Liver (tissue), 8 donors: ENCODE measurements at regions not wholly inside any gene's neighbourhood (a gene's known extent, or its start where the extent isn't known, plus 50 kb on each side); places are given as distances from the start of the nearest gene placed in this dataset.

Source experiments
- DNase-seq: peaks from one replicate; pipeline ENCODE4 v3.0.0-alpha.2; 2017; ENCODE audit warnings: low spot score
- H3K27ac ChIP-seq, 2 donors: one replicate each; pipeline ENCODE4 v1.7.0; 2013; ENCODE audit warnings: inconsistent platforms in 2 of 2, low read length in 2 of 2, control low read depth in 1 of 2, low read depth in 1 of 2, mild to moderate bottlenecking in 1 of 2
- H3K27me3 ChIP-seq, 4 donors: one replicate each; pipeline versions ENCODE4 v1.6.1 to v1.7.0; 2013; ENCODE audit warnings: low read length in 3 of 4, inconsistent platforms in 1 of 4, mild to moderate bottlenecking in 1 of 4, moderate library complexity in 1 of 4; ENCODE audit not compliant: control insufficient read depth in 4 of 4, insufficient read depth in 4 of 4
- H3K36me3 ChIP-seq, 4 donors: one replicate each; pipeline versions ENCODE4 v1.6.1 to v1.7.0; 2013; ENCODE audit warnings: low read length in 3 of 4, mild to moderate bottlenecking in 3 of 4, low read depth in 1 of 4, moderate library complexity in 1 of 4; ENCODE audit not compliant: control insufficient read depth in 4 of 4, insufficient read depth in 3 of 4
- H3K4me1 ChIP-seq, 4 donors: one replicate each; pipeline versions ENCODE4 v1.6.1 to v1.7.0; 2013; ENCODE audit warnings: low read length in 3 of 4, mild to moderate bottlenecking in 3 of 4, moderate library complexity in 1 of 4; ENCODE audit not compliant: control insufficient read depth in 4 of 4, insufficient read depth in 4 of 4
- H3K4me3 ChIP-seq, 3 donors: one replicate each; pipeline versions ENCODE4 v1.6.1 to v1.7.0; 2013; ENCODE audit warnings: low read length in 3 of 3, control low read depth in 1 of 3, low read depth in 1 of 3, mild to moderate bottlenecking in 1 of 3
- H3K9ac ChIP-seq, 2 donors: one replicate each; pipeline ENCODE4 v1.7.0; 2013; ENCODE audit warnings: low read length in 2 of 2, mild to moderate bottlenecking in 2 of 2, moderate library complexity in 2 of 2, control low read depth in 1 of 2, low read depth in 1 of 2
- H3K9me3 ChIP-seq, 4 donors: one replicate each; pipeline versions ENCODE4 v1.6.1 to v1.7.0; 2013; ENCODE audit warnings: low read length in 3 of 4; ENCODE audit not compliant: control insufficient read depth in 4 of 4
- EGR1 ChIP-seq, 2 donors: IDR thresholded peaks; 2 replicates each; pipeline ENCODE4 v1.6.1; 2016 to 2018; ENCODE audit warnings: antibody characterized with exemption in 2 of 2, low read depth in 2 of 2
- FOXA1 ChIP-seq: IDR thresholded peaks from 2 replicates; pipeline ENCODE4 v1.6.1; 2016; ENCODE audit warnings: antibody characterized with exemption
- FOXA2 ChIP-seq: IDR thresholded peaks from 2 replicates; pipeline ENCODE4 v1.6.1; 2016; ENCODE audit warnings: antibody characterized with exemption
- GABPA ChIP-seq, 2 donors: IDR thresholded peaks in 1 of 2; conservative IDR thresholded peaks in 1 of 2; 2 replicates each; pipeline ENCODE4 v1.6.1; 2016; ENCODE audit warnings: antibody characterized with exemption in 2 of 2, mild to moderate bottlenecking in 1 of 2, moderate library complexity in 1 of 2
- HNF4A ChIP-seq, 2 donors: conservative IDR thresholded peaks; 2 replicates each; pipeline ENCODE4 v1.6.1; 2016; ENCODE audit warnings: antibody characterized with exemption in 2 of 2, mild to moderate bottlenecking in 2 of 2
- HNF4G ChIP-seq: IDR thresholded peaks from 2 replicates; pipeline ENCODE4 v1.6.1; 2016; ENCODE audit warnings: antibody characterized with exemption
- JUND ChIP-seq, 2 donors: IDR thresholded peaks; 2 replicates each; pipeline ENCODE4 v1.6.1; 2016; ENCODE audit warnings: antibody characterized with exemption in 2 of 2
- NR2F2 ChIP-seq: IDR thresholded peaks from 2 replicates; pipeline ENCODE4 v1.6.1; 2016; ENCODE audit warnings: antibody characterized with exemption
- RAD21 ChIP-seq, 2 donors: IDR thresholded peaks; 2 replicates each; pipeline ENCODE4 v1.6.1; 2016; ENCODE audit warnings: antibody characterized with exemption in 2 of 2, mild to moderate bottlenecking in 2 of 2
- RXRA ChIP-seq, 2 donors: IDR thresholded peaks; 2 replicates each; pipeline ENCODE4 v1.6.1; 2017 to 2018; ENCODE audit warnings: antibody characterized with exemption in 2 of 2, mild to moderate bottlenecking in 1 of 2
- SP1 ChIP-seq: IDR thresholded peaks from 2 replicates; pipeline ENCODE4 v1.6.1; 2018; ENCODE audit warnings: antibody characterized with exemption, mild to moderate bottlenecking
- TAF1 ChIP-seq: conservative IDR thresholded peaks from 2 replicates; pipeline ENCODE4 v1.6.1; 2016; ENCODE audit warnings: antibody characterized with exemption, mild to moderate bottlenecking
- YY1 ChIP-seq: IDR thresholded peaks from 2 replicates; pipeline ENCODE4 v1.6.1; 2016; ENCODE audit warnings: antibody characterized with exemption, mild to moderate bottlenecking
- WGBS: extraction: QIAGEN DNeasy Blood & Tissue Kit; methylation state at CpG from one replicate; pipeline ENCODE4 v1.1.7; 2013; 5-methylcytosine and 5-hydroxymethylcytosine counted together
- TF ChIP-seq, protein P1 (sequence below): fragments of 150-350 bp; IDR thresholded peaks from 2 replicates; pipeline ENCODE4 v1.5.1; 2017; ENCODE audit warnings: improper control_type of control experiment, low read depth, low read length; ENCODE audit not compliant: missing input control
- TF ChIP-seq, protein P2 (sequence below): IDR thresholded peaks from 2 replicates; pipeline ENCODE4 v1.6.1; 2016; ENCODE audit warnings: antibody characterized with exemption, mild to moderate bottlenecking
- TF ChIP-seq, protein P3 (sequence below): IDR thresholded peaks from 2 replicates; pipeline ENCODE4 v1.6.1; 2016; ENCODE audit warnings: antibody characterized with exemption
- TF ChIP-seq, protein P4 (sequence below): IDR thresholded peaks from 2 replicates; pipeline ENCODE4 v1.6.1; 2016; ENCODE audit warnings: antibody characterized with exemption
- TF ChIP-seq, protein P5 (sequence below): IDR thresholded peaks from 2 replicates; pipeline ENCODE4 v1.6.1; 2016; ENCODE audit warnings: antibody characterized with exemption
- donor health status: healthy.
- donor health status: healthy.
- donor health status: healthy.
- donor health status: healthy.
- donor health status: healthy.

DNA sequence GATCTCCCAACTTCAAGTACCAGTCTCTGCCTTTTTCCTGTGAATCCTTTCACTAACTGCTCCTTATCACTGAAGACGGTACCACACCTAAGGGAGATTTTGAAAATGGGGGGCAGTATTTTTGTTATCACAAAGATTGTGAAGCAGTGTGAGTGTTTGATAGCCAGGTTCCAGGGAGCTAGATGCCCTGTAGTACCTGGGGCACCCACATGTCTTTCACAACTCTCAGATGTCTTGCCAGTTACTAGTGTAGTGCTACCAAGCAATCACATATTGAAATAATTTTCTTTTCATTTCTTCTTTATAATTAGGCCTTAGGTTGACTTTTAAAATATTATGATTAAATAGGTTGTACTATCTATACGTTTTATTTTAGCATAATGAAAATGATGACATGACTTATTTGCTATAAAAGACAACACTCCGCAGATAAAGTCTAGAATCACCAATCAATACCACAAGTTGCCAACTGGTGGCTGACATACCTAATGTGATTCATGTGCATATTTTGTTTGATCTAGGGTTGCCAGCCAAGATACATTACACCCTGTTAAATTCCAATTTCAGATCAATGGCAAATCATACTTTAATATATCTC, 215.9 kb downstream of the EXOC5 start:
- H3K36me3 ChIP-seq, result no peaks in the 10 kb centered on the region
- H3K9me3 ChIP-seq, result no peaks in the 10 kb centered on the region
- DNase-seq, result no peak
- H3K27ac ChIP-seq, result no peak overlapping the region
- TF ChIP-seq, protein P1, sequence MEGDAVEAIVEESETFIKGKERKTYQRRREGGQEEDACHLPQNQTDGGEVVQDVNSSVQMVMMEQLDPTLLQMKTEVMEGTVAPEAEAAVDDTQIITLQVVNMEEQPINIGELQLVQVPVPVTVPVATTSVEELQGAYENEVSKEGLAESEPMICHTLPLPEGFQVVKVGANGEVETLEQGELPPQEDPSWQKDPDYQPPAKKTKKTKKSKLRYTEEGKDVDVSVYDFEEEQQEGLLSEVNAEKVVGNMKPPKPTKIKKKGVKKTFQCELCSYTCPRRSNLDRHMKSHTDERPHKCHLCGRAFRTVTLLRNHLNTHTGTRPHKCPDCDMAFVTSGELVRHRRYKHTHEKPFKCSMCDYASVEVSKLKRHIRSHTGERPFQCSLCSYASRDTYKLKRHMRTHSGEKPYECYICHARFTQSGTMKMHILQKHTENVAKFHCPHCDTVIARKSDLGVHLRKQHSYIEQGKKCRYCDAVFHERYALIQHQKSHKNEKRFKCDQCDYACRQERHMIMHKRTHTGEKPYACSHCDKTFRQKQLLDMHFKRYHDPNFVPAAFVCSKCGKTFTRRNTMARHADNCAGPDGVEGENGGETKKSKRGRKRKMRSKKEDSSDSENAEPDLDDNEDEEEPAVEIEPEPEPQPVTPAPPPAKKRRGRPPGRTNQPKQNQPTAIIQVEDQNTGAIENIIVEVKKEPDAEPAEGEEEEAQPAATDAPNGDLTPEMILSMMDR, result no peak
- TF ChIP-seq NR2F2, result no peak
- no peak for TF ChIP-seq RAD21 (IDR thresholded peaks at IDR 0.05)
- no peak for TF ChIP-seq FOXA2
- TF ChIP-seq SP1, result no peak
- no peak for TF ChIP-seq YY1
- TF ChIP-seq, protein P2, sequence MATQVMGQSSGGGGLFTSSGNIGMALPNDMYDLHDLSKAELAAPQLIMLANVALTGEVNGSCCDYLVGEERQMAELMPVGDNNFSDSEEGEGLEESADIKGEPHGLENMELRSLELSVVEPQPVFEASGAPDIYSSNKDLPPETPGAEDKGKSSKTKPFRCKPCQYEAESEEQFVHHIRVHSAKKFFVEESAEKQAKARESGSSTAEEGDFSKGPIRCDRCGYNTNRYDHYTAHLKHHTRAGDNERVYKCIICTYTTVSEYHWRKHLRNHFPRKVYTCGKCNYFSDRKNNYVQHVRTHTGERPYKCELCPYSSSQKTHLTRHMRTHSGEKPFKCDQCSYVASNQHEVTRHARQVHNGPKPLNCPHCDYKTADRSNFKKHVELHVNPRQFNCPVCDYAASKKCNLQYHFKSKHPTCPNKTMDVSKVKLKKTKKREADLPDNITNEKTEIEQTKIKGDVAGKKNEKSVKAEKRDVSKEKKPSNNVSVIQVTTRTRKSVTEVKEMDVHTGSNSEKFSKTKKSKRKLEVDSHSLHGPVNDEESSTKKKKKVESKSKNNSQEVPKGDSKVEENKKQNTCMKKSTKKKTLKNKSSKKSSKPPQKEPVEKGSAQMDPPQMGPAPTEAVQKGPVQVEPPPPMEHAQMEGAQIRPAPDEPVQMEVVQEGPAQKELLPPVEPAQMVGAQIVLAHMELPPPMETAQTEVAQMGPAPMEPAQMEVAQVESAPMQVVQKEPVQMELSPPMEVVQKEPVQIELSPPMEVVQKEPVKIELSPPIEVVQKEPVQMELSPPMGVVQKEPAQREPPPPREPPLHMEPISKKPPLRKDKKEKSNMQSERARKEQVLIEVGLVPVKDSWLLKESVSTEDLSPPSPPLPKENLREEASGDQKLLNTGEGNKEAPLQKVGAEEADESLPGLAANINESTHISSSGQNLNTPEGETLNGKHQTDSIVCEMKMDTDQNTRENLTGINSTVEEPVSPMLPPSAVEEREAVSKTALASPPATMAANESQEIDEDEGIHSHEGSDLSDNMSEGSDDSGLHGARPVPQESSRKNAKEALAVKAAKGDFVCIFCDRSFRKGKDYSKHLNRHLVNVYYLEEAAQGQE, result no peak
- no peak for TF ChIP-seq EGR1 (IDR thresholded peaks at IDR 0.05; ENCODE audit: low read depth in 2 of 2)
- no peak for TF ChIP-seq RXRA (IDR thresholded peaks at IDR 0.05)
- TF ChIP-seq GABPA (IDR thresholded peaks at IDR 0.05 in 1 of 2, conservative IDR thresholded peaks at IDR 0.05 in 1 of 2), result no peak
- no peak for TF ChIP-seq TAF1
- TF ChIP-seq, protein P3, sequence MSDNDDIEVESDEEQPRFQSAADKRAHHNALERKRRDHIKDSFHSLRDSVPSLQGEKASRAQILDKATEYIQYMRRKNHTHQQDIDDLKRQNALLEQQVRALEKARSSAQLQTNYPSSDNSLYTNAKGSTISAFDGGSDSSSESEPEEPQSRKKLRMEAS, result no peak
- no peak for TF ChIP-seq HNF4G
- TF ChIP-seq, protein P4, sequence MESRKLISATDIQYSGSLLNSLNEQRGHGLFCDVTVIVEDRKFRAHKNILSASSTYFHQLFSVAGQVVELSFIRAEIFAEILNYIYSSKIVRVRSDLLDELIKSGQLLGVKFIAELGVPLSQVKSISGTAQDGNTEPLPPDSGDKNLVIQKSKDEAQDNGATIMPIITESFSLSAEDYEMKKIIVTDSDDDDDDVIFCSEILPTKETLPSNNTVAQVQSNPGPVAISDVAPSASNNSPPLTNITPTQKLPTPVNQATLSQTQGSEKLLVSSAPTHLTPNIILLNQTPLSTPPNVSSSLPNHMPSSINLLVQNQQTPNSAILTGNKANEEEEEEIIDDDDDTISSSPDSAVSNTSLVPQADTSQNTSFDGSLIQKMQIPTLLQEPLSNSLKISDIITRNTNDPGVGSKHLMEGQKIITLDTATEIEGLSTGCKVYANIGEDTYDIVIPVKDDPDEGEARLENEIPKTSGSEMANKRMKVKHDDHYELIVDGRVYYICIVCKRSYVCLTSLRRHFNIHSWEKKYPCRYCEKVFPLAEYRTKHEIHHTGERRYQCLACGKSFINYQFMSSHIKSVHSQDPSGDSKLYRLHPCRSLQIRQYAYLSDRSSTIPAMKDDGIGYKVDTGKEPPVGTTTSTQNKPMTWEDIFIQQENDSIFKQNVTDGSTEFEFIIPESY, result no peak
- TF ChIP-seq HNF4A (conservative IDR thresholded peaks at IDR 0.05), result no peak
- TF ChIP-seq, protein P5, sequence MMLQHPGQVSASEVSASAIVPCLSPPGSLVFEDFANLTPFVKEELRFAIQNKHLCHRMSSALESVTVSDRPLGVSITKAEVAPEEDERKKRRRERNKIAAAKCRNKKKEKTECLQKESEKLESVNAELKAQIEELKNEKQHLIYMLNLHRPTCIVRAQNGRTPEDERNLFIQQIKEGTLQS, result no peak
- no peak for TF ChIP-seq FOXA1
- TF ChIP-seq JUND (IDR thresholded peaks at IDR 0.05), result no peak
- no peak overlapping the region for H3K4me3 ChIP-seq
- H3K4me1 ChIP-seq, result peaks cover 3 to 17% (median 5%) of the 10 kb centered on the region in 4 donors
- 55% methylated on average over 3 of the region's 3 CpGs for WGBS
- H3K9ac ChIP-seq, result no peak overlapping the region
- H3K27me3 ChIP-seq, result no peaks in the 10 kb centered on the region
